Fibroblast of pulmonary artery (primary cell): ENCODE measurements at regions not wholly inside any gene's neighbourhood (a gene's known extent, or its start where the extent isn't known, plus 50 kb on each side); places are given as distances from the start of the nearest gene placed in this dataset.

ENCODE experiments used
- DNase-seq: peaks from one replicate; pipeline ENCODE4 v3.0.0-alpha.2; 2010; ENCODE audit warnings: low read depth
- H3K4me3 ChIP-seq: replicated peaks from 2 replicates; pipeline ENCODE4 v1.5.1; 2011; ENCODE audit warnings: low read depth, mild to moderate bottlenecking, control low read depth, low read length, moderate library complexity
- CTCF ChIP-seq: IDR thresholded peaks from 2 replicates; pipeline ENCODE4 v1.5.1; 2011; ENCODE audit warnings: mild to moderate bottlenecking, control low read depth, low read length, inconsistent platforms; ENCODE audit errors: missing control alignments

DNA sequence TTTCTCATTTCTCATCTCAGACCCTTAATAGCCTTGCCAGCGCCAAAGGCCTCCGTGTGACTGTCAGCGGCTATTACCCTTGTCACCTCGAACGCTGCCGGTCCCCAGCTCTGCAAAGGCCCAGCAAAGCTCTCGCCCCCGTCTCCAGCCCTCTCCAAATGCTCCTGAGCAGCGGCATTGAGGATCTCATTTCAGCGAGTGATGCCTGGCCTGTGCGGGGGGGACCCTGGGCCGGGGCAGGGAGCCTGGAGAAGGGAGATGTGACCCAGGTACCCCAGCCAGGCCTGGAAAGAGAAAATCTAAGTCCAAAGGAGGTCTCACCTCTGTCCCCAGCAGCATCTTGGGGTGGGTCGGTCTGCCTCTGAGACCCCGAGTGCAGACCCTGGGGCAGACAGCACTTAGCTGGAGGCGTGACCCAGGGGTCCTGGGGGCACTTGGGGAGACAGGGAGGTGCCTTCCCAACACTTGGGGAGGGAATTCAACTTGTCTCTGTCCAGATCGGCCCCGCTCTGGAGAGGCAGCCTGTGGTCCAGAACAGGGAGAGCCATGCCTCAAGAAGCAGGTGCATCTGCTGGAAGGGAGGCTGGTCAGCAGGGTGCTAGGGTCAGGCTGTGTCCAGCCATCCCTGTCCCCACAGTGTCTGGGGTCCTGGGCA, 521.3 kb downstream of the TBC1D22A start:
- H3K4me3 ChIP-seq = no peak overlapping the region
- TF ChIP-seq CTCF = no peak

GRCh38 chr22:47282851-47283250, 520.4 kb downstream of the TBC1D22A start:
- no peak for TF ChIP-seq CTCF
- H3K4me3 ChIP-seq = no peak overlapping the region
- no peak for DNase-seq

More for the DNA sequence above, 521.3 kb downstream of the TBC1D22A start:
- DNase-seq = no peak

- TF ChIP-seq CTCF = no peak
- no peak for DNase-seq
- H3K4me3 ChIP-seq = no peak overlapping the region
These were observed 519.9 kb downstream of the TBC1D22A start for GRCh38 chr22:47282366-47282765.

DNA sequence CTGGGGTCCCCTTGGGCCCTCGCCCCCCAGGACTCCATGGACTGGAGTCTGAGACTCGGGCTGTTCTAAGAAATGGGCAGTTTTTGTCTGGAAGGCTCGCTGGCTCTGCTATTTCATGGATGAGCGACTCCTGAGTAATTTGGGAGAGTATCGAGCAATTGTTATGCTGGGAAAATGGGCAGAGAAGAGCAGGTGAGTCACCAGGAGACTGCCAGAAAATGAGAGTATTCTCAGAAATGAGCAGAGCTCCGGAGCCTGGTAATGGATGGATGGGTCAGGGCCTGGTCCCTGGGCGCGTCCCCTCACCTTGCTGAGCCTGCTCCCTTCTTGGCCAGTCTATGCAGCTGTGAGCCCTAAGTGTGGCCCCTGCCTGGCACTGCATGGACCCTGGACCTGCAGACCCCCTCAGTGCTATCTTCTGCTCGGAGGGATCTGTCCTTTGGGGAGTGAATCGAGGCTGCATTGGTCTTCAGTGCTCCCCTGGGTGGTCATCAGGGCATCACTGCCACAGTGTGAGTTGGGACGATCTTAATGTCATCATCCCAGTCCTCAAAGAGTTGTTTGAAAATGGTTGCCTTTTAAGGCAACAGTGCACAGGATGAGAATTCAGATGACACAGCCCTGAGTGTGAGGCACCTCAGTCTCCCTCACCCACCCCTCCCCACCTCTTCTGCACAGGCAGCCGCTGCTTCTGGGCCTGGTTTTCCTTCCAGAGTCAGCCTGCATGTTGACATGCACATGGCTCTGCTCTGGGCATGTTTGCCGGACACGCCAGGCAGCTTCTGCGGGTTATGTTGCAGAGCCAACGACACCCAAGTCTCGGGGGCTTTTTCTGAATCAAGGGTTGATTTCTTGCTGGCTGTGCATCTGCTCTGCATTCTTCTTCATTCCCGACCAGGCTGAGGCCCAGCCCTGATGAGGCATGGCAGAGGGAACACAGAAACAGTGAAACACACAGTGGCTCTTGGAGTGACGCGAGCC, 519.0 kb downstream of the TBC1D22A start:
- no peak for TF ChIP-seq CTCF
- H3K4me3 ChIP-seq = no peak overlapping the region
- DNase-seq = peak; percentile 11

DNA sequence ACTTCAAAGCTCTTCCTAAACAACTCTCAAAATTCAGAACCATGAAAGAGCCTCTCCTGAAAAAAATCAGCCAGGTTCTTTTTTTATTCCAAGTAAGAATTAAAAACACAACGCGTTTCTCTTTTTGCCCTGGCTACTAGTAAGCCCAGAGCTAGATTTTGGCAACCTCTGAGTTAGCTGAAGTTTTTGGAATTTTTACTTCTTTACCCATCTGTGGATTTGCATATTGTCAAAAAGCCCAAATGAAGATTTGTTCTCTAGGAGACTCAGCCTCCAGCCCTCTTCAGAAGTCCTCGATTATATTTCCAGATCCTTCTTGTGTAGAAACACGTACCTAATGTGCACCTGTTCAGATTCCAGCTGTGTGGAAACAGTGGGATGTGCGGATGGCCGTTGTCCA, 517.9 kb downstream of the TBC1D22A start:
- no peak for TF ChIP-seq CTCF

GRCh38 chr22:47279746-47280145, 517.3 kb downstream of the TBC1D22A start:
- no peak for TF ChIP-seq CTCF
- no peak for DNase-seq

More for the DNA sequence above, 517.9 kb downstream of the TBC1D22A start:
- no peak overlapping the region for H3K4me3 ChIP-seq
- no peak for DNase-seq

More at GRCh38 chr22:47279746-47280145, 517.3 kb downstream of the TBC1D22A start:
- no peak overlapping the region for H3K4me3 ChIP-seq
